ENCODE measurements at regions not wholly inside any gene's neighbourhood (a gene's known extent, or its start where the extent isn't known, plus 50 kb on each side); places are given as distances from the start of the nearest gene placed in this dataset.

DNA sequence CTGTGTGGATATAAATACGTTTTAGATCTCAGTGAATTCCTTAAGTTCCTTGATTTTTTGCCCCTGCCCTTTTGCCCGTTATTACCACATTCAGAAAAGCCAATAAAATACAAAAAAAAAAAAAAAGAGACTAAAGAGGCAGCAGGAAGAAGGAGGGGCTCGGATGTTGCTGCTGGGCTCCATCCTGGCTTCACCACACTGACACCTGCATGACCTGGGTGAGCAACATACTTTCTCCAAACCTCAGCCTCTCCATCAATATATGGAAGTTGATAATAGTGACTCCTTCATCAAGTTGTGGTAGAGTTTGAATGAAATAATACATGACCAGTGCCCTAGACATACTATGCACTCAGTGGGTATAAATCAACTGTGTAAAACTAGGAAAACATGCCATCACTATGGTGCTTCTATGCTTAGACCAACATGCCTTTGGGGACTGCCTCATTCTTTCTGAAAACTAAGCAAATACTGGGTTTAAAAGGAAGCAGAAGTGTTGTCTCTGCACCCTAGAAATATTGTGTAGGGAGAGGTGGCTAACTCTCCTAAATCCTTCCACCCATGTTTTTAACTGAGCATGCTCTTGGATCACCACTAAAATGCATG is 243.0 kb downstream of the PIK3R1 start:
- TF ChIP-seq, protein P1, sequence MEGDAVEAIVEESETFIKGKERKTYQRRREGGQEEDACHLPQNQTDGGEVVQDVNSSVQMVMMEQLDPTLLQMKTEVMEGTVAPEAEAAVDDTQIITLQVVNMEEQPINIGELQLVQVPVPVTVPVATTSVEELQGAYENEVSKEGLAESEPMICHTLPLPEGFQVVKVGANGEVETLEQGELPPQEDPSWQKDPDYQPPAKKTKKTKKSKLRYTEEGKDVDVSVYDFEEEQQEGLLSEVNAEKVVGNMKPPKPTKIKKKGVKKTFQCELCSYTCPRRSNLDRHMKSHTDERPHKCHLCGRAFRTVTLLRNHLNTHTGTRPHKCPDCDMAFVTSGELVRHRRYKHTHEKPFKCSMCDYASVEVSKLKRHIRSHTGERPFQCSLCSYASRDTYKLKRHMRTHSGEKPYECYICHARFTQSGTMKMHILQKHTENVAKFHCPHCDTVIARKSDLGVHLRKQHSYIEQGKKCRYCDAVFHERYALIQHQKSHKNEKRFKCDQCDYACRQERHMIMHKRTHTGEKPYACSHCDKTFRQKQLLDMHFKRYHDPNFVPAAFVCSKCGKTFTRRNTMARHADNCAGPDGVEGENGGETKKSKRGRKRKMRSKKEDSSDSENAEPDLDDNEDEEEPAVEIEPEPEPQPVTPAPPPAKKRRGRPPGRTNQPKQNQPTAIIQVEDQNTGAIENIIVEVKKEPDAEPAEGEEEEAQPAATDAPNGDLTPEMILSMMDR (IDR thresholded peaks at IDR 0.05) = no peak
- no peak for TF ChIP-seq POLR2AphosphoS5 (IDR thresholded peaks at IDR 0.05)
